Gastrocnemius medialis (tissue), 4 donors: ENCODE measurements at regions not wholly inside any gene's neighbourhood (a gene's known extent, or its start where the extent isn't known, plus 50 kb on each side); places are given as distances from the start of the nearest gene placed in this dataset.

ENCODE experiments used
- ATAC-seq, 2 donors: fragments of 150-250 bp; one replicate each; pipeline ENCODE4 v1.9.1; 2016
- DNase-seq, 2 donors: peaks; one replicate each; pipeline ENCODE4 v3.0.0-alpha.2; 2019
- H3K27ac ChIP-seq, 4 donors: fragments of 200-600 bp; sonication (generic); 1 replicate in 1 of 4; 2 replicates in 3 of 4; pipeline ENCODE4 v1.5.1; 2016 to 2018; ENCODE audit warnings: mild to moderate bottlenecking in 2 of 4, moderate library complexity in 1 of 4
- H3K27me3 ChIP-seq, 3 donors: fragments of 200-600 bp; sonication (generic) in 2 of 3; 1 replicate in 1 of 3; 2 replicates in 2 of 3; pipeline versions ENCODE4 v1.5.1 to v1.6.0; 2016 to 2019; ENCODE audit warnings: mild to moderate bottlenecking in 1 of 3, moderate library complexity in 1 of 3
- H3K36me3 ChIP-seq, 2 donors: fragments of 200-600 bp; sonication (generic) in 1 of 2; one replicate each; pipeline ENCODE4 v1.5.1; 2017 to 2018
- H3K4me1 ChIP-seq, 2 donors: fragments of 200-600 bp; sonication (generic) in 1 of 2; one replicate each; pipeline ENCODE4 v1.5.1; 2016 to 2017; ENCODE audit warnings: mild to moderate bottlenecking in 2 of 2
- H3K4me3 ChIP-seq, 4 donors: fragments of 200-600 bp; sonication (generic) in 3 of 4; 1 replicate in 1 of 4; 2 replicates in 3 of 4; pipeline ENCODE4 v1.5.1; 2016 to 2019; ENCODE audit warnings: mild to moderate bottlenecking in 2 of 4
- H3K9me3 ChIP-seq, 3 donors: fragments of 200-600 bp; sonication (generic) in 2 of 3; 1 replicate in 1 of 3; 2 replicates in 2 of 3; pipeline ENCODE4 v1.5.1; 2016 to 2019
- CTCF ChIP-seq, 5 experiments: fragments of 450-650 bp in 3 of 5; fragments of 200-600 bp in 2 of 5; sonication (generic) in 2 of 5; IDR thresholded peaks in 4 of 5; conservative IDR thresholded peaks in 1 of 5; 1 replicate in 4 of 5; 2 replicates in 1 of 5; pipeline ENCODE4 v1.5.1; 2016 to 2019; ENCODE audit warnings: antibody characterized with exemption in 5 of 5, mild to moderate bottlenecking in 3 of 5, moderate library complexity in 3 of 5
- POLR2A ChIP-seq, 2 donors: fragments of 450-650 bp; IDR thresholded peaks; one replicate each; pipeline ENCODE4 v1.6.1; 2017; ENCODE audit warnings: antibody characterized with exemption in 2 of 2, mild to moderate bottlenecking in 2 of 2, moderate library complexity in 2 of 2
- in situ Hi-C, 4 donors: fragments of 200-750 bp; cut with MboI; loops; one replicate each; pipeline versions ENCODE4 v1.15.0 to v1.8.0; 2017; ENCODE audit warnings: low sequenced_read_pairs in 4 of 4
- intact Hi-C: fragments of 100-400 bp; cut with DNase I; formaldehyde crosslinking; loops from one replicate; pipeline ENCODE4 v1.15.1; 2023; ENCODE audit warnings: low total_unique reads

- DNase-seq: no peak
- Histone ChIP-seq H3K27ac (no peak overlapping the region), H3K9me3 (no peaks in the 10 kb centered on the region), H3K36me3 (no peaks in the 10 kb centered on the region), H3K27me3 (no peaks in the 10 kb centered on the region), H3K4me1 (no peaks in the 10 kb centered on the region), H3K4me3 (no peak overlapping the region)
- TF ChIP-seq POLR2A (IDR thresholded peaks at IDR 0.05) (no peak), CTCF (IDR thresholded peaks at IDR 0.05 in 4 of 5, conservative IDR thresholded peaks at IDR 0.05 in 1 of 5) (no peak)
- ATAC-seq: no peak
- in situ Hi-C loops: no loop called here
- intact Hi-C loops: no loop called here
These were observed 171.4 kb upstream of the SNX7 start for GRCh38 chr1:98490099-98490498.

GRCh38 chr1:98487620-98488019 lies 173.9 kb upstream of the SNX7 start:
- TF ChIP-seq POLR2A (IDR thresholded peaks at IDR 0.05) (no peak), CTCF (IDR thresholded peaks at IDR 0.05 in 4 of 5, conservative IDR thresholded peaks at IDR 0.05 in 1 of 5) (no peak)
- Histone ChIP-seq H3K9me3 (no peaks in the 10 kb centered on the region), H3K4me3 (no peak overlapping the region), H3K4me1 (no peaks in the 10 kb centered on the region), H3K27me3 (no peaks in the 10 kb centered on the region), H3K36me3 (no peaks in the 10 kb centered on the region), H3K27ac (no peak overlapping the region)
- in situ Hi-C loops (no loop called here), intact Hi-C loops (no loop called here)
- DNase-seq (no peak), ATAC-seq (no peak)

GRCh38 chr1:98482611-98483010 lies 178.9 kb upstream of the SNX7 start:
- intact Hi-C loops (no loop called here), in situ Hi-C loops (no loop called here)
- no peak overlapping the region for H3K27ac ChIP-seq
- H3K27me3 ChIP-seq: no peaks in the 10 kb centered on the region
- TF ChIP-seq CTCF (IDR thresholded peaks at IDR 0.05 in 4 of 5, conservative IDR thresholded peaks at IDR 0.05 in 1 of 5): no peak
- no peak for TF ChIP-seq POLR2A (IDR thresholded peaks at IDR 0.05)
- no peaks in the 10 kb centered on the region for H3K9me3 ChIP-seq
- no peaks in the 10 kb centered on the region for H3K4me1 ChIP-seq
- no peak overlapping the region for H3K4me3 ChIP-seq
- DNase-seq: no peak
- no peak for ATAC-seq
- no peaks in the 10 kb centered on the region for H3K36me3 ChIP-seq

- H3K27me3 ChIP-seq: no peaks in the 10 kb centered on the region
- intact Hi-C loops: no loop called here
- in situ Hi-C loops: no loop called here
These were observed 181.2 kb upstream of the SNX7 start for GRCh38 chr1:98480271-98480670.

More at GRCh38 chr1:98480271-98480670, 181.2 kb upstream of the SNX7 start:
- H3K9me3 ChIP-seq: no peaks in the 10 kb centered on the region
- H3K4me1 ChIP-seq: no peaks in the 10 kb centered on the region
- H3K27ac ChIP-seq: no peak overlapping the region
- no peaks in the 10 kb centered on the region for H3K36me3 ChIP-seq
- no peak for TF ChIP-seq POLR2A (IDR thresholded peaks at IDR 0.05)
- no peak for TF ChIP-seq CTCF (IDR thresholded peaks at IDR 0.05 in 4 of 5, conservative IDR thresholded peaks at IDR 0.05 in 1 of 5)
- no peak for DNase-seq
- ATAC-seq: no peak
- H3K4me3 ChIP-seq: no peak overlapping the region
